Mammary epithelial cell (primary cell): ENCODE measurements at regions not wholly inside any gene's neighbourhood (a gene's known extent, or its start where the extent isn't known, plus 50 kb on each side); places are given as distances from the start of the nearest gene placed in this dataset.

Experiments used
- EZH2 ChIP-seq: IDR thresholded peaks from 2 replicates; pipeline ENCODE4 v1.6.1; 2012; ENCODE audit warnings: low read length, inconsistent platforms, borderline replicate concordance
- TF ChIP-seq, protein P1 (sequence below), 2 donors: IDR thresholded peaks in 1 of 2; conservative IDR thresholded peaks in 1 of 2; 2 replicates each; pipeline ENCODE4 v1.5.1; 2011 to 2012; ENCODE audit warnings: inconsistent platforms in 2 of 2, low read length in 2 of 2, mild to moderate bottlenecking in 2 of 2, control low read depth in 1 of 2, low read depth in 1 of 2; ENCODE audit not compliant: insufficient read depth in 1 of 2; ENCODE audit errors: extremely low read depth in 1 of 2

DNA sequence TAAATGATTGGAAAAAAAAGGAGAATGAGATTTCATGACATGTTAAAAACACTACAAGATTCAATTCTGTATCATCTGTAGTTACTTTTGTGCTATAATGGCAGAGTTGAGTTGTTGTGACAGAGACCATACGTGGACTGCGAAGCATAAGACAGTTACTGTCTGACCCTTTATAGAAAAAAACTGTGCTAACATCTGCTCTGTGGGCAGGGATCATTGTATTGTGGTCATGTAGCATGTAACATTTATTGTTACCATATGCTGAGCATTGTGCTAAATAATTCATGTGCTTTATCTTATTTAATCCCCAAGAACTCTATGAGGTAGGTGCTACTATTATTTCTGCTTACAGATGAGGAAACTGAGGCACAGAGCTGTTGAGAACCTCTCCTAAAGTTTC is 147.3 kb upstream of the HMHB1 start:
- TF ChIP-seq, protein P1, sequence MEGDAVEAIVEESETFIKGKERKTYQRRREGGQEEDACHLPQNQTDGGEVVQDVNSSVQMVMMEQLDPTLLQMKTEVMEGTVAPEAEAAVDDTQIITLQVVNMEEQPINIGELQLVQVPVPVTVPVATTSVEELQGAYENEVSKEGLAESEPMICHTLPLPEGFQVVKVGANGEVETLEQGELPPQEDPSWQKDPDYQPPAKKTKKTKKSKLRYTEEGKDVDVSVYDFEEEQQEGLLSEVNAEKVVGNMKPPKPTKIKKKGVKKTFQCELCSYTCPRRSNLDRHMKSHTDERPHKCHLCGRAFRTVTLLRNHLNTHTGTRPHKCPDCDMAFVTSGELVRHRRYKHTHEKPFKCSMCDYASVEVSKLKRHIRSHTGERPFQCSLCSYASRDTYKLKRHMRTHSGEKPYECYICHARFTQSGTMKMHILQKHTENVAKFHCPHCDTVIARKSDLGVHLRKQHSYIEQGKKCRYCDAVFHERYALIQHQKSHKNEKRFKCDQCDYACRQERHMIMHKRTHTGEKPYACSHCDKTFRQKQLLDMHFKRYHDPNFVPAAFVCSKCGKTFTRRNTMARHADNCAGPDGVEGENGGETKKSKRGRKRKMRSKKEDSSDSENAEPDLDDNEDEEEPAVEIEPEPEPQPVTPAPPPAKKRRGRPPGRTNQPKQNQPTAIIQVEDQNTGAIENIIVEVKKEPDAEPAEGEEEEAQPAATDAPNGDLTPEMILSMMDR (conservative IDR thresholded peaks at IDR 0.05 in 1 of 2, IDR thresholded peaks at IDR 0.05 in 1 of 2; ENCODE audit: extremely low read depth in 1 of 2, insufficient read depth in 1 of 2, low read depth in 1 of 2, low read length in 2 of 2), result no peak
- TF ChIP-seq EZH2, result no peak
